Astrocyte of the spinal cord (primary cell): ENCODE measurements at regions not wholly inside any gene's neighbourhood (a gene's known extent, or its start where the extent isn't known, plus 50 kb on each side); places are given as distances from the start of the nearest gene placed in this dataset.

Experiments used
- DNase-seq: peaks from one replicate; pipeline ENCODE4 v3.0.0; 2011; ENCODE audit warnings: low read depth, low spot score
- H3K4me3 ChIP-seq: 2 replicates; pipeline ENCODE4 v1.5.1; 2011; ENCODE audit warnings: low read depth, mild to moderate bottlenecking, low read length, moderate library complexity
- in situ Hi-C: cut with HindIII; loops from 2 replicates; pipeline ENCODE4 v1.10.0; 2017; ENCODE audit warnings: low sequenced_read_pairs
- TF ChIP-seq, protein P1 (sequence below): IDR thresholded peaks from 2 replicates; pipeline ENCODE4 v1.5.1; 2012; ENCODE audit warnings: low read depth, mild to moderate bottlenecking, low read length, inconsistent platforms

DNA sequence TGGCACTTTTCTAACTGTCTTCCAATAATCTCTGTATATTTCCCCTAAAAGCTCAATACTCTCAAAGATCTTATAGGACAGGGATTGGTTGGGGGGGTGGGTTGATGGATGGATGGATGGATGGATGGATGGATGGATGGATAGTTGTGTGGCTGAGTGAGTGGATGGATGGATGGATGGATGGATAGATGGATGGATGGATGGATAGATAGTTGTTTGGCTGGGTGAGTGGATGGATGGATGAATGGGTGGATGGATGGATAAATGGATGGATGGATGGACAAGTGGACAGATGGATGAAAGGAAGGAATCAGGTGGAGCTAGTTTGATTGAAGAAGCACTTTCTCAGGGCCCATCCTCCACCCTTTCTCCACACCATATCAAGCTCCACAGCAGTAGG lies 388.8 kb downstream of the CDC5L start:
- TF ChIP-seq, protein P1, sequence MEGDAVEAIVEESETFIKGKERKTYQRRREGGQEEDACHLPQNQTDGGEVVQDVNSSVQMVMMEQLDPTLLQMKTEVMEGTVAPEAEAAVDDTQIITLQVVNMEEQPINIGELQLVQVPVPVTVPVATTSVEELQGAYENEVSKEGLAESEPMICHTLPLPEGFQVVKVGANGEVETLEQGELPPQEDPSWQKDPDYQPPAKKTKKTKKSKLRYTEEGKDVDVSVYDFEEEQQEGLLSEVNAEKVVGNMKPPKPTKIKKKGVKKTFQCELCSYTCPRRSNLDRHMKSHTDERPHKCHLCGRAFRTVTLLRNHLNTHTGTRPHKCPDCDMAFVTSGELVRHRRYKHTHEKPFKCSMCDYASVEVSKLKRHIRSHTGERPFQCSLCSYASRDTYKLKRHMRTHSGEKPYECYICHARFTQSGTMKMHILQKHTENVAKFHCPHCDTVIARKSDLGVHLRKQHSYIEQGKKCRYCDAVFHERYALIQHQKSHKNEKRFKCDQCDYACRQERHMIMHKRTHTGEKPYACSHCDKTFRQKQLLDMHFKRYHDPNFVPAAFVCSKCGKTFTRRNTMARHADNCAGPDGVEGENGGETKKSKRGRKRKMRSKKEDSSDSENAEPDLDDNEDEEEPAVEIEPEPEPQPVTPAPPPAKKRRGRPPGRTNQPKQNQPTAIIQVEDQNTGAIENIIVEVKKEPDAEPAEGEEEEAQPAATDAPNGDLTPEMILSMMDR: no peak
- no peak for DNase-seq
- H3K4me3 ChIP-seq: no peak overlapping the region
- in situ Hi-C loops: no loop called here

DNA sequence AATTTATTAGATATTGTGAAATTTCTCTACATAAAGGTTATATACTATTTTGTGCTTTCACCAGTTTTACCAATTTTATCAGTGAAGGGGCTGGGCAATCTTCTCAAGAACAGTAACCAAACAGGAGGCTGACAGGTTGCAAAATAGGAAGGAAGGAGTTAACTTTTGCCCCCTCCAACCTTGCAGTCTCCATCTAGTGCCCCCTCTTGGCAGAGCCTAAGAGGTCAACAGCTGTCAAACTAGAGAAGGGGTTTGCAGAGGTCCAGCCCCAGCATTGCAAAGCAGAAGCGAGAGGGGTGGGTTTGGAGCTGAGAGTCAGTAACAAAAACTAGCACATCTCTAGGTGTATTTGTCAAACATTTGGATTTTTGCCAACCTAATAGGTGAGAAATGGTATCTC lies 391.0 kb downstream of the CDC5L start:
- no peak overlapping the region for H3K4me3 ChIP-seq
- TF ChIP-seq, protein P1: no peak
- DNase-seq: no peak
- in situ Hi-C loops: no loop called here
